NCI-H460 (cell line): ENCODE measurements at regions not wholly inside any gene's neighbourhood (a gene's known extent, or its start where the extent isn't known, plus 50 kb on each side); places are given as distances from the start of the nearest gene placed in this dataset.
A peak's percentile ranks its signal among the peaks of the same experiment; 100 is the strongest.
"Not testable (repeated sequence)": the region's sequence is repeated elsewhere in the genome, so short reads cannot be mapped to it uniquely, and the experiment has no call there.

Source experiments
- DNase-seq: peaks from one replicate; pipeline ENCODE4 v3.0.0-alpha.2; 2016; ENCODE audit warnings: low read depth; ENCODE audit errors: extremely low read depth

- DNase-seq = no peak
Observed at GRCh38 chr15:87490666-87491065, 765.9 kb downstream of the NTRK3 start.

- no peak for DNase-seq
Observed at GRCh38 chr15:87489902-87490665, 766.5 kb downstream of the NTRK3 start.

GRCh38 chr15:87489456-87489855 lies 767.1 kb downstream of the NTRK3 start:
- no peak for DNase-seq

- no peak for DNase-seq
Observed at GRCh38 chr15:87487484-87487883, 769.1 kb downstream of the NTRK3 start.

DNA sequence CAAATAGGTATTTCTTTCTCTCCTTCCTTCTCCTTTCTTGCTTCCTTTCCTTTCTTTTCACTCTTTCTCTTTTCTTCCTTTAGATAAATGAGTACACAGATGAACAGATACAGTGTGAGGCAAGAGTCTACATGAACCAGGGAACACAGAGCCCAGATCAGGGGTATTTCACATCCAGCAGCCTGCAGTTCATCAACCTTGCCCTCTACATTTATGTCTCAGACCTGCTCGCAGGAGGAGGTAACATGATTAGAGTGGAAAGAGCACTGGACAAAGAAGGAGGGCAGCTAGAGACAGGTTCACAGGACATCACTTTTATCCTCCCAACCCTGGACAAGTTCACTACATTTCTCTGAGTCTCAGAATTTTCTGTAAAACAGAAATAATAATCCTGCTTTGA lies 773.1 kb downstream of the NTRK3 start:
- DNase-seq = no peak

DNA sequence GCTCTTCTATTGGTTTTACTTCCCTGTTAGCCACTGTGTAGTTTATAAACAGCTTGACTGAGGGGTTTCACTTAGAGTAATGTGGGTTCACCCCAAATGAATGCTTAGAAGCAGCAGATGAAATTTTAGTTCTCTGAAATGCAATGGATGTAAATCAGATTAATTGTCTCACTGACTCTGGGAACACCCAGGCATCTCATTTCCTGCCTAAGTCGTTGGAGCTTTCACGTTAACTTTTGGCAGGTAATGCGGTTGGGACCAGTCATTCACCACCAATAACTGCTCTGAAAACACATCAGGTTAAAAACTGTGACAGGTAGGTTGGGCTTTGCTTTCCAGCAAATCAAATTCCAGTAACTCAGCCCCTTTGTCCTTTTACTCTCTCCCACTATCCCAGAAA lies 775.4 kb downstream of the NTRK3 start:
- DNase-seq = no peak

- no peak for DNase-seq
Observed at GRCh38 chr15:87478687-87479072, 777.9 kb downstream of the NTRK3 start.

- DNase-seq = peak; percentile 8
Observed at GRCh38 chr15:87477737-87478686, 778.5 kb downstream of the NTRK3 start.

GRCh38 chr15:87477026-87477425 lies 779.5 kb downstream of the NTRK3 start:
- no peak for DNase-seq

DNA sequence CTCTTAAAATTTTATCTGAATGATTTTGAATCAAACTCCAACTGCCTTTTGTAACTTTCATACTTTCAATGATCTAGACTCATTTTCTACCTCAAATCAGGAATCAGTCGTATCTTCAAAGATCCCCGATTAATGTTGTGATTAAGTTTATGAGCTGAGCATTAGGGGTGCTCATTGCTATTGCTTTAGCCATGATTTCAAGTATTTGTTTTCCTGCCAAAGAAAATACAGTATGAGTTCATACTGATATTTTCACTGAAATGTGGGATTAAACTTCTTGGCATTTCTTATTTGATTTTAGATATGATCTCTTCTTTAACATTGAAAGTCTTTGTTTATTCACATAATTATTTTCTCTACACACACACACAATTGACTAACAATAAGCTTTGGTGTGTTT lies 785.6 kb downstream of the NTRK3 start:
- no peak for DNase-seq

DNA sequence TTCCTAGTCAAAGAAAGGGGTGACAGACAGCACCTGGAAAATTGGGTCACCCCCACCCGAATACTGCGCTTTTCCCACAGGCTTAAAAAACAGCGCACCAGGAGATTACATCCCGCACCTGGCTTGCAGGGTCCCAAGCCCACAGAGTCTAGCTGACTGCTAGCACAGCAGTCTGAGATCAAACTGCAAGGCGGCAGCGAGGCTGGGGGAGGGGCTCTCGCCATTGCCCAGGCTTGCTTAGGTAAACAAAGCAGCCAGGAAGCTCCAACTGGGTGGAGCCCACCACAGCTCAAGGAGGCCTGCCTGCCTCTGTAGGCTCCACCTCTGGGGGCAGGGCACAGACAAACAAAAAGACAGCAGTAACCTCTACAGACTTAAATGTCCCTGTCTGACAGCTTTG lies 792.6 kb downstream of the NTRK3 start:
- not testable (repeated sequence) for DNase-seq

- no peak for DNase-seq
Observed at GRCh38 chr15:87461631-87462030, 794.9 kb downstream of the NTRK3 start.

- no peak for DNase-seq
Observed at GRCh38 chr15:87454860-87455259, 801.7 kb downstream of the NTRK3 start.

DNA sequence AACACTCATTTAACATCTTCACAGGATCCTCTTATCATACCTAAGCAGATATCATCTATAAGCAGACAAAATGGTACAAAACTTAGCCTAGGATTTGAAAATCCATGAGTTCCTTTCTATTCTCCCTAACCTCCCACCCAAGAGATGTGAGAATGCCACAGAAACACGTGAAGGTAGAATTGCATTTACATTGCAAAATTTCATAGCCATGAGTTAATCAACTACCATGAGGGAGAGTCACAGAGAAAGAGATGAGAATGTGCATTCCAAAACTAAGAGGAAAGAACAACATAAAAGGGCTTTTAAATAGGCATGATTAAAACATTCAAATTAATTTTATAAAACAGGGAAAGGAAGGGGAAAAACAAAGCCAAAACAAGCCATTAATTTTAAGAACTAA lies 806.2 kb downstream of the NTRK3 start:
- DNase-seq = no peak

DNA sequence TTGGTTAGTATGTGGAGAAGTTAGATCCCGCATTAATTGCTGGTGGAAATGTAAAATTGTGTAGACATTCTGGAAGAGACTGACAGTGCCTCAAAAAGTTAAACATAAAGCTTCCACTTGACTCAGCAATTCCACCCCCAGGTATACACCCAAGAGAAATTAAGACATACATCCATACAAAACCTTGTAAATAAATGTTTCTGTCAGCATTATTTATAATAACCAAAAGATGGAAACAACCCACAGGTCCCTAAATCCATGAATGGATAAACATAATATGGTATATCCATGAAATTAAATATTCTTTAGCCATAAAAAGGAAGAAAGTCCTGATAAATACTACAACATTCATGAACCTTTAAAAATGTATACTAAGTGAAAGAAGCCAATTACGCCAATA lies 817.4 kb downstream of the NTRK3 start:
- DNase-seq = no peak

GRCh38 chr15:87433871-87434270 lies 822.7 kb downstream of the NTRK3 start:
- no peak for DNase-seq

- no peak for DNase-seq
Observed at GRCh38 chr15:87429754-87430153, 826.8 kb downstream of the NTRK3 start.

DNA sequence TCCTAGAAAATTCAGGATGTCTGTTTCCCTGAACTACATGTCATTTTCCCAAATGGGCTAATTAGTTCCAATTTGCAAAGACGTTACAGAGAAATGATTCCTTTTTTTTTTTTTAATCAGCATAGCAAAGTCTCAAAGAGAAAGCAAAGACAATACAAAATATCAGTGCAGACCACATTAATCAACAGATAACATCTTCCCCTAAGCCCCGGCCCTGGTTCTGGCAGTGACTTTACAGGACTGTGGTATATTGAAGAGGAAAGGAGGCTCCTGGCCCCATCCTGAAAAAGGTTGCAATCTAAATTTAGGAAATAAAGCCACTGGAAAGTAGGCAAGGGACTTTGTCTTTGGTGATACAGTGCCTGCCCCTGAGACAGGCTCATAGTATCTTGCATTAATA lies 836.5 kb downstream of the NTRK3 start:
- no peak for DNase-seq

GRCh38 chr15:87419344-87419743 lies 837.2 kb downstream of the NTRK3 start:
- DNase-seq = no peak

DNA sequence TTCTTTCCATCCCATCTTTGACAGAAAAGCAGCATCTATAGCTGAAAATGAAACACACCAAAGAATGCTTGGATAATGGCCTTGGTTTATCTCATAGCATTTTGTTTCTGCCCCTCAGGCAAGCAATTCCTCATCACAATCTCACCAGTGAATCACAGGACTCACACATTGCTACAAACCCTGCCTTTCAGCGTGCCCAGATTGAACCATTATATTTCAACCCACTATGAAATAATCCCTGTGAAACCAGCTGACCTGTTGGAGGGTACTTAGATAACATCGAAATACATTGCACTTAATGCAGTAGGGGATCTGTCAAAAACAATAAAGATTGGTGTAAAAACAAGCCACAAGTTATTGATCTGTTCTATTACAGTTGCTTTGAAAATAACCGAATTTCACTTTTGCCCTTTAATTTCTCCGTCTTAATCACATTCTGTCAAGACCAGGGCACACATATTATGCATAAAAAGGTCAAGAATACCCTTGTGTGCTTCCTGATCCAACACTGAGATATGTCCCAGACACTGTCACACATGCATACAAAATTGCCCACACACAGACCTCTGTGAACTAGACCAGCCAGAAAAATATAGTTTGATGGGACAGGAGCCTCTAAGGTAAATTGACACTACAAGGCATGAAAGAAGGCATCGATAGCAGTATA lies 839.8 kb downstream of the NTRK3 start:
- DNase-seq = no peak

DNA sequence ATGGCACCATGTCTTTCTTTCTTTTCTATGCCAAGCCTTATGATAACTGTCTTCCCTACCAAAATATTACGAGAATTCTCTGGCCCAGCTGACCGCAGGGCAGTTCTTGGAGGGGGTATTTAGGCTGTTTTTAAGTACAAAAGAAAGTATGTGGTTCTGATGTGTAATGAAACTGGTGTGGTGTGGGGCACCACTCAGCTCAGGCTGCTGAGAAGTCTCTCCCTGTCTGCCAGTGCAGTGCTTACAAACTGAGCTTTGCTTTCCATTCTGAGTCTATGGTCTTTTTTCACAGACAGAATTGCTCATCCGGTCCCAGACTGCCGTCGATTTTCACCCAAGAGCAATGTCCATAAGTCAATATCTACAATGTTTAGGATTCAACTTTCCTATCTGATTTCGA lies 847.6 kb downstream of the NTRK3 start:
- DNase-seq = no peak
